GM23338 (cell line): ENCODE measurements at regions not wholly inside any gene's neighbourhood (a gene's known extent, or its start where the extent isn't known, plus 50 kb on each side); places are given as distances from the start of the nearest gene placed in this dataset.

Experiments used
- CREB1 ChIP-seq: fragments of 250-450 bp; sonication (Bioruptor Pico); IDR thresholded peaks from 2 replicates; pipeline ENCODE4 v1.5.0; 2020; ENCODE audit warnings: low read depth, mild to moderate bottlenecking, moderate library complexity
- CTCF ChIP-seq, 2 experiments: fragments of 200-600 bp in 1 of 2; sonication (generic) in 1 of 2; conservative IDR thresholded peaks; 2 replicates each; pipeline versions ENCODE4 v1.5.1 to v1.6.1; 2016 to 2017; ENCODE audit warnings: antibody characterized with exemption in 2 of 2, low read depth in 2 of 2, mild to moderate bottlenecking in 2 of 2, moderate library complexity in 1 of 2
- EZH2 ChIP-seq: fragments of 200-600 bp; sonication (generic); IDR thresholded peaks from one replicate; pipeline ENCODE4 v1.8.0; 2017; ENCODE audit warnings: antibody characterized with exemption, mild to moderate bottlenecking, low read depth; ENCODE audit not compliant: unreplicated experiment
- POLR2AphosphoS5 ChIP-seq: IDR thresholded peaks from 2 replicates; pipeline ENCODE4 v1.6.1; 2016; ENCODE audit warnings: antibody characterized with exemption, low read depth
- STAT1 ChIP-seq: IDR thresholded peaks from one replicate; pipeline ENCODE4 v1.6.1; 2016; ENCODE audit warnings: antibody characterized with exemption; ENCODE audit not compliant: unreplicated experiment
- ZNF331 ChIP-seq: fragments of 250-450 bp; sonication (Bioruptor Pico); IDR thresholded peaks from 2 replicates; pipeline ENCODE4 v1.5.0; 2020; ENCODE audit warnings: low read depth, mild to moderate bottlenecking, moderate library complexity
- ZNF462 ChIP-seq: fragments of 250-450 bp; sonication (Bioruptor Pico); IDR thresholded peaks from 2 replicates; pipeline ENCODE4 v1.5.0; 2020; ENCODE audit warnings: mild to moderate bottlenecking, moderate library complexity

- TF ChIP-seq CTCF (conservative IDR thresholded peaks at IDR 0.05; ENCODE audit: low read depth in 2 of 2) (no peak), EZH2 (no peak), ZNF331 (CRISPR knock-in tag) (no peak), POLR2AphosphoS5 (no peak), ZNF462 (CRISPR knock-in tag) (no peak), STAT1 (no peak), CREB1 (CRISPR knock-in tag) (no peak)
Observed at GRCh38 chr4:54384152-54384551, 155.1 kb downstream of the PDGFRA start.
